Coronary artery (tissue), 2 donors: ENCODE measurements at regions not wholly inside any gene's neighbourhood (a gene's known extent, or its start where the extent isn't known, plus 50 kb on each side); places are given as distances from the start of the nearest gene placed in this dataset.

Source experiments
- DNase-seq: peaks from one replicate; pipeline ENCODE4 v3.0.0-alpha.2; 2017; ENCODE audit warnings: low spot score
- H3K27ac ChIP-seq, 2 donors: fragments of 200-600 bp; sonication (generic); one replicate each; pipeline ENCODE4 v1.5.1; 2016 to 2019
- H3K4me3 ChIP-seq: fragments of 200-600 bp; sonication (generic); 2 replicates; pipeline ENCODE4 v1.5.1; 2016; ENCODE audit warnings: mild to moderate bottlenecking, moderate library complexity
- CTCF ChIP-seq: fragments of 200-600 bp; sonication (generic); IDR thresholded peaks from one replicate; pipeline ENCODE4 v1.5.1; 2019; ENCODE audit warnings: antibody characterized with exemption

- DNase-seq = no peak
- TF ChIP-seq CTCF = no peak
- H3K4me3 ChIP-seq = no peak overlapping the region
- no peak overlapping the region for H3K27ac ChIP-seq
Measured at GRCh38 chr13:89153941-89154340, 1482.8 kb downstream of the SLITRK5 start.

GRCh38 chr13:89163096-89163495, 1491.9 kb downstream of the SLITRK5 start:
- no peak for DNase-seq

GRCh38 chr13:89165685-89166084, 1494.5 kb downstream of the SLITRK5 start:
- no peak overlapping the region for H3K27ac ChIP-seq
- no peak overlapping the region for H3K4me3 ChIP-seq
- TF ChIP-seq CTCF = no peak
- no peak for DNase-seq

More at GRCh38 chr13:89163096-89163495, 1491.9 kb downstream of the SLITRK5 start:
- TF ChIP-seq CTCF = no peak
- H3K4me3 ChIP-seq = no peak overlapping the region
- H3K27ac ChIP-seq = no peak overlapping the region

GRCh38 chr13:89169951-89170350, 1498.8 kb downstream of the SLITRK5 start:
- H3K4me3 ChIP-seq = no peak overlapping the region
- no peak for DNase-seq
- no peak overlapping the region for H3K27ac ChIP-seq
- TF ChIP-seq CTCF = no peak

- H3K4me3 ChIP-seq = no peak overlapping the region
- H3K27ac ChIP-seq = no peak overlapping the region
- no peak for DNase-seq
- no peak for TF ChIP-seq CTCF
Measured at GRCh38 chr13:89181041-89181440, 1509.9 kb downstream of the SLITRK5 start.

GRCh38 chr13:89199138-89199537, 1528.0 kb downstream of the SLITRK5 start:
- no peak for DNase-seq
- no peak for TF ChIP-seq CTCF
- no peak overlapping the region for H3K4me3 ChIP-seq
- no peak overlapping the region for H3K27ac ChIP-seq

GRCh38 chr13:89204435-89204834, 1533.3 kb downstream of the SLITRK5 start:
- Histone ChIP-seq H3K4me3 (no peak overlapping the region), H3K27ac (no peak overlapping the region)
- TF ChIP-seq CTCF = no peak
- DNase-seq = no peak
